H1 (cell line): ENCODE measurements at regions not wholly inside any gene's neighbourhood (a gene's known extent, or its start where the extent isn't known, plus 50 kb on each side); places are given as distances from the start of the nearest gene placed in this dataset.

Experiments used
- BRCA1 ChIP-seq: IDR thresholded peaks from 2 replicates; pipeline ENCODE4 v1.6.1; 2012; ENCODE audit warnings: low read depth, low read length, improper control_type of control experiment
- CBX8 ChIP-seq: fragments of 300-800, 300-1000 bp; sonication (generic); IDR thresholded peaks from 2 replicates; pipeline ENCODE4 v1.7.1; 2016; ENCODE audit warnings: low read depth, low read length, borderline replicate concordance
- CTBP2 ChIP-seq: IDR thresholded peaks from 2 replicates; pipeline ENCODE4 v1.7.0; 2011; ENCODE audit warnings: borderline replicate concordance, mild to moderate bottlenecking, moderate library complexity, mixed read lengths, low read length; ENCODE audit not compliant: insufficient read depth, insufficient read length
- CTCF ChIP-seq, 3 experiments: IDR thresholded peaks; 1 replicate in 2 of 3; 2 replicates in 1 of 3; pipeline versions ENCODE4 v1.5.1 to v1.6.1; 2011; ENCODE audit warnings: low read length in 3 of 3, mild to moderate bottlenecking in 3 of 3, inconsistent platforms in 2 of 3, low read depth in 1 of 3, moderate library complexity in 1 of 3; ENCODE audit not compliant: insufficient read depth in 1 of 3; ENCODE audit errors: control extremely low read depth in 1 of 3
- EZH2 ChIP-seq: fragments of 200-600 bp; sonication (generic); IDR thresholded peaks from 2 replicates; pipeline ENCODE4 v1.7.1; 2012; ENCODE audit warnings: low read depth, mild to moderate bottlenecking, moderate library complexity, low read length, inconsistent platforms; ENCODE audit not compliant: severe bottlenecking
- MAFK ChIP-seq: IDR thresholded peaks from 2 replicates; pipeline ENCODE4 v1.6.1; 2012; ENCODE audit warnings: low read depth, mild to moderate bottlenecking, improper control_type of control experiment, low read length
- SP1 ChIP-seq: IDR thresholded peaks from 2 replicates; pipeline ENCODE4 v1.6.1; 2011; ENCODE audit warnings: low read depth, low read length
- SP4 ChIP-seq: IDR thresholded peaks from 2 replicates; pipeline ENCODE4 v1.6.1; 2012; ENCODE audit warnings: low read length, inconsistent platforms
- TF ChIP-seq, protein P1 (sequence below): IDR thresholded peaks from 2 replicates; pipeline ENCODE4 v1.6.1; 2012; ENCODE audit warnings: inconsistent platforms
- TF ChIP-seq, protein P2 (sequence below): IDR thresholded peaks from 2 replicates; pipeline ENCODE4 v1.6.1; 2011; ENCODE audit warnings: low read length, improper control_type of control experiment

DNA sequence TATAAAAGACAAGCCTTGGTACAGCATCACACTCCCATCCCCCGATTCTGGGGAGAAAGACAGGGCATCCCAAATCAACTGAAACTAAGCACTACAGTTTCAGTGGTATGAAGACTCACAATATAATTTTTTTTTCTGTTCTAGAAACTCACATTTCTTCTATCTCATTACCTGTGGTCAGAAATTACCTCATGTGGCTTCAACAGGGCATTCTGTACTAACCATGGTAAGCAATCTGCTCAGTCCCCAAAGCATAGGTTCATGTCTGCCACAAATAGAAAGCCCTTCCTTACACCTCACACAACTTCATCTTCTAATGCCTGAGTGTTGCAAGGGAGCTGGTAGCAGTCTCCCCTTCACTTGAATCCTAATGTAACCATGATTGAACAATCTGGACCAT is 147.4 kb upstream of the POU2AF2 start:
- TF ChIP-seq, protein P1, sequence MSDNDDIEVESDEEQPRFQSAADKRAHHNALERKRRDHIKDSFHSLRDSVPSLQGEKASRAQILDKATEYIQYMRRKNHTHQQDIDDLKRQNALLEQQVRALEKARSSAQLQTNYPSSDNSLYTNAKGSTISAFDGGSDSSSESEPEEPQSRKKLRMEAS: no peak
- TF ChIP-seq SP4: no peak
- no peak for TF ChIP-seq MAFK
- no peak for TF ChIP-seq CTCF (IDR thresholded peaks at IDR 0.05; ENCODE audit: control extremely low read depth in 1 of 3, insufficient read depth in 1 of 3, low read depth in 1 of 3, low read length in 3 of 3)
- no peak for TF ChIP-seq SP1
- TF ChIP-seq CBX8: no peak
- TF ChIP-seq EZH2: no peak
- TF ChIP-seq, protein P2, sequence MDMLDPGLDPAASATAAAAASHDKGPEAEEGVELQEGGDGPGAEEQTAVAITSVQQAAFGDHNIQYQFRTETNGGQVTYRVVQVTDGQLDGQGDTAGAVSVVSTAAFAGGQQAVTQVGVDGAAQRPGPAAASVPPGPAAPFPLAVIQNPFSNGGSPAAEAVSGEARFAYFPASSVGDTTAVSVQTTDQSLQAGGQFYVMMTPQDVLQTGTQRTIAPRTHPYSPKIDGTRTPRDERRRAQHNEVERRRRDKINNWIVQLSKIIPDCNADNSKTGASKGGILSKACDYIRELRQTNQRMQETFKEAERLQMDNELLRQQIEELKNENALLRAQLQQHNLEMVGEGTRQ: no peak
- TF ChIP-seq CTBP2: no peak
- no peak for TF ChIP-seq BRCA1
